RKO (cell line): ENCODE measurements at regions not wholly inside any gene's neighbourhood (a gene's known extent, or its start where the extent isn't known, plus 50 kb on each side); places are given as distances from the start of the nearest gene placed in this dataset.
"Not testable (repeated sequence)": the region's sequence is repeated elsewhere in the genome, so short reads cannot be mapped to it uniquely, and the experiment has no call there.

Experiments
- DNase-seq: peaks from one replicate; pipeline ENCODE4 v3.0.0-alpha.2; 2016; ENCODE audit warnings: low spot score

- not testable (repeated sequence) for DNase-seq
These were observed 61.2 kb upstream of the MINDY3 start for GRCh38 chr10:15921423-15921945.

- no peak for DNase-seq
These were observed 71.1 kb upstream of the MINDY3 start for GRCh38 chr10:15931376-15931775.

GRCh38 chr10:15939543-15939942, 79.2 kb upstream of the MINDY3 start:
- peak; percentile 46 for DNase-seq

GRCh38 chr10:15943426-15943825, 83.1 kb upstream of the MINDY3 start:
- no peak for DNase-seq

GRCh38 chr10:15954188-15954587, 93.9 kb upstream of the MINDY3 start:
- DNase-seq = no peak

- no peak for DNase-seq
These were observed 100.0 kb upstream of the MINDY3 start for GRCh38 chr10:15960277-15960676.

- DNase-seq = not testable (repeated sequence)
These were observed 112.4 kb upstream of the MINDY3 start for GRCh38 chr10:15972736-15973135.

GRCh38 chr10:15985690-15986089, 125.4 kb upstream of the MINDY3 start:
- no peak for DNase-seq

- DNase-seq = no peak
These were observed 130.3 kb upstream of the MINDY3 start for GRCh38 chr10:15990535-15991129.

- no peak for DNase-seq
These were observed 137.0 kb upstream of the MINDY3 start for GRCh38 chr10:15997313-15997712.

- no peak for DNase-seq
These were observed 141.3 kb upstream of the MINDY3 start for GRCh38 chr10:16001581-16001980.

- DNase-seq = no peak
These were observed 149.5 kb upstream of the MINDY3 start for GRCh38 chr10:16009785-16010184.

- no peak for DNase-seq
These were observed 151.2 kb upstream of the MINDY3 start for GRCh38 chr10:16011548-16011947.

GRCh38 chr10:16014469-16014868, 154.2 kb upstream of the MINDY3 start:
- DNase-seq = no peak

- DNase-seq = peak; percentile 8
These were observed 156.4 kb upstream of the MINDY3 start for GRCh38 chr10:16016688-16017087.

GRCh38 chr10:16020836-16021235, 160.5 kb upstream of the MINDY3 start:
- DNase-seq = no peak

GRCh38 chr10:16026832-16027231, 166.5 kb upstream of the MINDY3 start:
- not testable (repeated sequence) for DNase-seq

GRCh38 chr10:16030562-16030961, 170.3 kb upstream of the MINDY3 start:
- no peak for DNase-seq

- DNase-seq = no peak
These were observed 188.7 kb upstream of the MINDY3 start for GRCh38 chr10:16049050-16049449.

GRCh38 chr10:16049782-16050181, 189.5 kb upstream of the MINDY3 start:
- peak; percentile 12 for DNase-seq

- DNase-seq = no peak
These were observed 203.0 kb upstream of the MINDY3 start for GRCh38 chr10:16063350-16063749.

GRCh38 chr10:16083551-16083950, 223.2 kb upstream of the MINDY3 start:
- DNase-seq = not testable (repeated sequence)

GRCh38 chr10:16105082-16105481, 244.8 kb upstream of the MINDY3 start:
- DNase-seq = peak; percentile 20
